ENCODE measurements at regions not wholly inside any gene's neighbourhood (a gene's known extent, or its start where the extent isn't known, plus 50 kb on each side); places are given as distances from the start of the nearest gene placed in this dataset.
"Not testable (repeated sequence)": the region's sequence is repeated elsewhere in the genome, so short reads cannot be mapped to it uniquely, and the experiment has no call there.

GRCh38 chr1:95793893-95794292 is 559.9 kb downstream of the RWDD3 start:
- DNase-seq (ENCODE audit: low read depth), result no peak
- TF ChIP-seq CTCF (IDR thresholded peaks at IDR 0.05; ENCODE audit: insufficient read depth, low read depth, low read length), result no peak
- H3K4me3 ChIP-seq (ENCODE audit: low read depth, low read length), result no peak overlapping the region

DNA sequence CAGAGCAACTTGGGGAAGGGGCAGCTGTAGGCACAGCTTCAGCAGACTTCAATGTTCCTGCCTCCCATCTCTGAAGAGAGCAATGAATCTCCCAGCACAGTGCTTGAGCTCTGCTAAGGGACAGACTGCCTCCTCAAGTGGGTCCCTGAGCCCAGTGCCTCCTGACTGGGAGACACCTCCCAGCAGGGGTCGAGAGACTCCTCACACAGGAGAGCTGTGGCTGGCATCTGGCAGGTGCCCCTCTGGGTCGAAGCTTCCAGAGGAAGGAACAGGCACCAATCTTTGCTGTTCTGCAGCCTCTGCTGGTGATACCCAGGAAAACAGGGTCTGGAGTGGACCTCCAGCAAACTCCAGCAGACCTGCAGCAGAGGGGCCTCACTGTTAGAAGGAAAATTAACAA is 563.8 kb downstream of the RWDD3 start:
- H3K4me3 ChIP-seq (ENCODE audit: low read depth, low read length); DNase-seq (ENCODE audit: low read depth): not testable (repeated sequence)

DNA sequence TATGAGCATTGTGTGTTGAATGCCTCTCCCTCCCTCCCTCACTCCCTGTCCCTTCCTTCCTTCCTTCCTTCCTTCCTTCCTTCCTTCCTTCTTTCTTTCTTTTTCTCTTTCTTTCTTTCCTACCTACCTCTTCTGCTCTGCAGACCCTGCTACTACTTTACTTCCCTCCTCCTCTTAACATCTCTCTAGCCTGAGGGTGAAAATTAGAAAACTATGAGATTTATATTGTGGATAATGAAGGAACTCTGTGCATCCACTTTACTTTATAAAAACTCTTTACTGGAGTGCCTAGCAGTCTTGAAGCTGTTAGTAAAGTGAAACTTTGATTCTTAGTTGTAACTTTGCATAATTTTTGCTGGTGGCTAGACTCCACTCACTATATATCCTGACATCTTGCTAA is 572.2 kb downstream of the RWDD3 start:
- no peak overlapping the region for H3K4me3 ChIP-seq (ENCODE audit: low read depth, low read length)
- TF ChIP-seq CTCF (IDR thresholded peaks at IDR 0.05; ENCODE audit: insufficient read depth, low read depth, low read length), result no peak
- no peak for DNase-seq (ENCODE audit: low read depth)

- no peak for DNase-seq (ENCODE audit: low read depth)
- TF ChIP-seq CTCF (IDR thresholded peaks at IDR 0.05; ENCODE audit: insufficient read depth, low read depth, low read length), result no peak
- no peak overlapping the region for H3K4me3 ChIP-seq (ENCODE audit: low read depth, low read length)
Observed at GRCh38 chr1:95809391-95809790, 575.4 kb downstream of the RWDD3 start.

DNA sequence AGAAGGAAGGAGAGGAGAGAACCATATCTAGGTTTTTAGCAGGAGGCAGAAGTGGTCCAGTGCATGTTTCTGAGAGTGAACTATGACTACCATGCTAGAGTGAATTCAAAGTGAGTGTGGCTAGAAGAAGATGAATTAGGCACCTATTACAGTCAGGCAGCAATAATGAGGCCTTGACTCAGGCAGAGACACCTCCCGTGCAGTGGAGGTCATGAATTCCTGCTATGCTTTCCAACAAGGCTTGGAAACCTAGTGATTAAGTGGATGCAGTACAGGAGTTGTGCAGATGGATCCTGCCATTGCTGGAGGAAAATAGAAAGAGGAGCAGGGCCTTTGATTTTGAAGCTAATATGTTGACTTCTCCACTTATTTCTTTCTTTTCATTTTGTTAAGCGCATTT is 581.5 kb downstream of the RWDD3 start:
- no peak for DNase-seq (ENCODE audit: low read depth)
- H3K4me3 ChIP-seq (ENCODE audit: low read depth, low read length), result no peak overlapping the region
- no peak for TF ChIP-seq CTCF (IDR thresholded peaks at IDR 0.05; ENCODE audit: insufficient read depth, low read depth, low read length)

DNA sequence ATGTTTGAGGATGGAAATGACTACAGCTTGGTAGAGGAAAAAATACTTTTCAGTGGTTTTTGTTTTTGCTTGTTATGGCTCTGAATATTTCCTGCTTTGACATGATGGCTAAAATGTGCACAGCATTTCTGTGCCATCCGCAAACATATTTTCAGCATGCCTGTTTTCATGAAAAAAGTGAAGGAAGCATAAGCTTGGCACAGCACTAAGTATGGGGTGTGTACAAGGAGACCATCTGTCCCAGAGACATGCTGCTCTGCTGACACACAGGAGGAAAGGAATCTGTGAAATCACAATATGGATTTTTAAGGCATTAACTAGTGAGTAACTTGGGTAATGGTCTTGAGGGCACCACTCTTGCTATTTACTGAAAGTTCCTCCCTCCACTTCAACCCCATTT is 595.5 kb downstream of the RWDD3 start:
- DNase-seq (ENCODE audit: low read depth), result no peak
- H3K4me3 ChIP-seq (ENCODE audit: low read depth, low read length), result no peak overlapping the region
- no peak for TF ChIP-seq CTCF (IDR thresholded peaks at IDR 0.05; ENCODE audit: insufficient read depth, low read depth, low read length)

DNA sequence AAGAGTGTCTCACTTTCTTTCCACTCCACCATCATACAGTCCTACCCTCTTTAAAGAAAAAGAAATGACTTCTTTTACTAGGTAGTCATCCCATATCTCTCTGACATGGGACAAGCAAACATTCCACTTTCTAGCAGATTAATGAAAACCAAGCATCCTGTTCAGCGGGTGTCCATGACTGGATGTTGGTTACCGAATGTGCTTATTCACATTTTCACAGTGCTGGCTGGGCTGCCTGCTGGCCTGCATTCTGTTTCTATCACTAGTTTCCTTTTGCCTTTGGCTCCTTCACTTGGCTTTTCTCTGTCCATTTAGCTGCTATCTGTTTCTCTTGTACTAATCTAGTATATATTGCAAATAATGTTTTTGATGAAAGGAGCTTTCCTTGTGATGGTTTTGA is 598.4 kb downstream of the RWDD3 start:
- no peak for TF ChIP-seq CTCF (IDR thresholded peaks at IDR 0.05; ENCODE audit: insufficient read depth, low read depth, low read length)
- no peak overlapping the region for H3K4me3 ChIP-seq (ENCODE audit: low read depth, low read length)
- no peak for DNase-seq (ENCODE audit: low read depth)
